Spleen (tissue), 11 donors: ENCODE measurements at regions not wholly inside any gene's neighbourhood (a gene's known extent, or its start where the extent isn't known, plus 50 kb on each side); places are given as distances from the start of the nearest gene placed in this dataset.

Source experiments
- DNase-seq: peaks from one replicate; pipeline ENCODE4 v3.0.0-alpha.2; 2020
- H3K27ac ChIP-seq, 8 donors: fragments of 200-600 bp; sonication (generic) in 7 of 8; 1 replicate in 4 of 8; 2 replicates in 4 of 8; pipeline versions ENCODE4 v1.5.0 to v1.8.0; 2016 to 2021; ENCODE audit warnings: inconsistent platforms in 4 of 8, mild to moderate bottlenecking in 4 of 8, moderate library complexity in 1 of 8
- H3K27me3 ChIP-seq, 7 donors: fragments of 200-600 bp; sonication (generic) in 6 of 7; replicated peaks in 1 of 7; 1 replicate in 4 of 7; 2 replicates in 3 of 7; pipeline versions ENCODE4 v1.5.0 to v1.8.0; 2016 to 2021; ENCODE audit warnings: inconsistent platforms in 3 of 7, mild to moderate bottlenecking in 1 of 7
- H3K36me3 ChIP-seq, 6 donors: fragments of 200-600 bp; sonication (generic) in 5 of 6; 1 replicate in 4 of 6; 2 replicates in 2 of 6; pipeline versions ENCODE4 v1.5.0 to v1.8.0; 2016 to 2021; ENCODE audit warnings: inconsistent platforms in 2 of 6
- H3K4me1 ChIP-seq, 6 donors: fragments of 200-600 bp; sonication (generic) in 5 of 6; 1 replicate in 3 of 6; 2 replicates in 3 of 6; pipeline versions ENCODE4 v1.5.0 to v1.8.0; 2016 to 2021; ENCODE audit warnings: inconsistent platforms in 3 of 6
- H3K4me3 ChIP-seq, 8 donors: fragments of 200-600 bp; sonication (generic) in 7 of 8; 1 replicate in 4 of 8; 2 replicates in 4 of 8; pipeline versions ENCODE4 v1.5.0 to v1.8.0; 2016 to 2021; ENCODE audit warnings: inconsistent platforms in 4 of 8, mild to moderate bottlenecking in 4 of 8, moderate library complexity in 2 of 8
- H3K9me3 ChIP-seq, 8 donors: fragments of 200-600 bp; sonication (generic) in 7 of 8; 1 replicate in 4 of 8; 2 replicates in 4 of 8; pipeline versions ENCODE4 v1.5.0 to v1.8.0; 2016 to 2021; ENCODE audit warnings: inconsistent platforms in 4 of 8
- POLR2A ChIP-seq, 3 donors: fragments of 450-650 bp; IDR thresholded peaks; one replicate each; pipeline ENCODE4 v1.5.1; 2017; ENCODE audit warnings: antibody characterized with exemption in 3 of 3, mild to moderate bottlenecking in 1 of 3
- POLR2AphosphoS5 ChIP-seq, 3 donors: sonication (generic); formaldehyde crosslinking; IDR thresholded peaks; one replicate each; pipeline ENCODE4 v1.5.1; 2017; ENCODE audit warnings: antibody characterized with exemption in 3 of 3
- WGBS, 5 donors: extraction: QIAGEN DNeasy Blood & Tissue Kit in 3 of 5; methylation state at CpG; one replicate each; pipeline versions ENCODE4 v1.1.5 to v1.1.7; 2013 to 2018; 5-methylcytosine and 5-hydroxymethylcytosine counted together
- intact Hi-C: fragments of 100-400 bp; cut with DNase I; formaldehyde crosslinking; loops from one replicate; pipeline ENCODE4 v1.15.0; 2023; ENCODE audit warnings: low total_unique reads
- TF ChIP-seq, protein P1 (sequence below), 11 experiments: fragments of 200-600 bp in 7 of 11; fragments of 450-650 bp in 4 of 11; sonication (generic) in 4 of 11; IDR thresholded peaks in 8 of 11; conservative IDR thresholded peaks in 3 of 11; 1 replicate in 7 of 11; 2 replicates in 4 of 11; pipeline versions ENCODE4 v1.4.0 to v1.8.0; 2016 to 2021; ENCODE audit warnings: antibody characterized with exemption in 11 of 11, inconsistent platforms in 4 of 11, mild to moderate bottlenecking in 1 of 11
- donor health status: healthy with polysubstance abuse.
- donor health status: DM: no; HTN: no; CAD: no; lungs with moderate emphysema.
- donor health status: DM: no; HTN: no; CAD: no.
- donor health status: Bipolar disorder and iron deficiency.
- donor health status: healthy.
- donor health status: DM: no; HTN: no; CAD: no.
- donor health status: DM: yes; HTN: yes; CAD: no.

- Histone ChIP-seq H3K9me3 (peaks cover 0 to 16% (median 8%) of the 10 kb centered on the region in 8 donors), H3K27ac (no peak overlapping the region), H3K4me1 (peaks cover 0 to 5% (median 0%) of the 10 kb centered on the region in 6 donors), H3K36me3 (no peaks in the 10 kb centered on the region), H3K27me3 (no peaks in the 10 kb centered on the region), H3K4me3 (no peak overlapping the region)
- WGBS, 5 donors = 83 to 94% (median 85%) methylated on average over 2 of the region's 2 CpGs
- intact Hi-C loops = no loop called here
- TF ChIP-seq POLR2A (IDR thresholded peaks at IDR 0.05) = no peak
- TF ChIP-seq, protein P1, sequence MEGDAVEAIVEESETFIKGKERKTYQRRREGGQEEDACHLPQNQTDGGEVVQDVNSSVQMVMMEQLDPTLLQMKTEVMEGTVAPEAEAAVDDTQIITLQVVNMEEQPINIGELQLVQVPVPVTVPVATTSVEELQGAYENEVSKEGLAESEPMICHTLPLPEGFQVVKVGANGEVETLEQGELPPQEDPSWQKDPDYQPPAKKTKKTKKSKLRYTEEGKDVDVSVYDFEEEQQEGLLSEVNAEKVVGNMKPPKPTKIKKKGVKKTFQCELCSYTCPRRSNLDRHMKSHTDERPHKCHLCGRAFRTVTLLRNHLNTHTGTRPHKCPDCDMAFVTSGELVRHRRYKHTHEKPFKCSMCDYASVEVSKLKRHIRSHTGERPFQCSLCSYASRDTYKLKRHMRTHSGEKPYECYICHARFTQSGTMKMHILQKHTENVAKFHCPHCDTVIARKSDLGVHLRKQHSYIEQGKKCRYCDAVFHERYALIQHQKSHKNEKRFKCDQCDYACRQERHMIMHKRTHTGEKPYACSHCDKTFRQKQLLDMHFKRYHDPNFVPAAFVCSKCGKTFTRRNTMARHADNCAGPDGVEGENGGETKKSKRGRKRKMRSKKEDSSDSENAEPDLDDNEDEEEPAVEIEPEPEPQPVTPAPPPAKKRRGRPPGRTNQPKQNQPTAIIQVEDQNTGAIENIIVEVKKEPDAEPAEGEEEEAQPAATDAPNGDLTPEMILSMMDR (IDR thresholded peaks at IDR 0.05 in 8 of 11, conservative IDR thresholded peaks at IDR 0.05 in 3 of 11) = no peak
- TF ChIP-seq POLR2AphosphoS5 (IDR thresholded peaks at IDR 0.05) = no peak
- DNase-seq = no peak
These were observed 130.5 kb upstream of the ITGA4 start for GRCh38 chr2:181326661-181327060.

GRCh38 chr2:181330286-181330685 is 126.9 kb upstream of the ITGA4 start:
- Histone ChIP-seq H3K4me1 (peaks cover 0 to 12% (median 0%) of the 10 kb centered on the region in 6 donors), H3K36me3 (no peaks in the 10 kb centered on the region), H3K27me3 (no peaks in the 10 kb centered on the region), H3K27ac (no peak overlapping the region), H3K9me3 (peaks cover 0 to 16% (median 8%) of the 10 kb centered on the region in 8 donors), H3K4me3 (no peak overlapping the region)
- TF ChIP-seq POLR2A (IDR thresholded peaks at IDR 0.05) (no peak), POLR2AphosphoS5 (IDR thresholded peaks at IDR 0.05) (no peak)
- TF ChIP-seq, protein P1 (IDR thresholded peaks at IDR 0.05 in 8 of 11, conservative IDR thresholded peaks at IDR 0.05 in 3 of 11) = no peak
- intact Hi-C loops = no loop called here
- WGBS, 5 donors = 88 to 98% (median 93%) methylated on average over 1 of the region's 1 CpG
- no peak for DNase-seq

GRCh38 chr2:181332044-181332605 is 125.1 kb upstream of the ITGA4 start:
- Histone ChIP-seq H3K27me3 (no peaks in the 10 kb centered on the region), H3K27ac (no peak overlapping the region), H3K4me1 (peaks cover 0 to 7% (median 0%) of the 10 kb centered on the region in 6 donors), H3K9me3 (peaks cover 0 to 16% (median 8%) of the 10 kb centered on the region in 8 donors), H3K36me3 (no peaks in the 10 kb centered on the region), H3K4me3 (no peak overlapping the region)
- WGBS, 5 donors = 83 to 95% (median 90%) methylated on average over 3 of the region's 3 CpGs
- intact Hi-C loops = no loop called here
- no peak for DNase-seq
- TF ChIP-seq POLR2A (IDR thresholded peaks at IDR 0.05) (no peak), POLR2AphosphoS5 (IDR thresholded peaks at IDR 0.05) (no peak)
- TF ChIP-seq, protein P1 (IDR thresholded peaks at IDR 0.05 in 8 of 11, conservative IDR thresholded peaks at IDR 0.05 in 3 of 11) = no peak

DNA sequence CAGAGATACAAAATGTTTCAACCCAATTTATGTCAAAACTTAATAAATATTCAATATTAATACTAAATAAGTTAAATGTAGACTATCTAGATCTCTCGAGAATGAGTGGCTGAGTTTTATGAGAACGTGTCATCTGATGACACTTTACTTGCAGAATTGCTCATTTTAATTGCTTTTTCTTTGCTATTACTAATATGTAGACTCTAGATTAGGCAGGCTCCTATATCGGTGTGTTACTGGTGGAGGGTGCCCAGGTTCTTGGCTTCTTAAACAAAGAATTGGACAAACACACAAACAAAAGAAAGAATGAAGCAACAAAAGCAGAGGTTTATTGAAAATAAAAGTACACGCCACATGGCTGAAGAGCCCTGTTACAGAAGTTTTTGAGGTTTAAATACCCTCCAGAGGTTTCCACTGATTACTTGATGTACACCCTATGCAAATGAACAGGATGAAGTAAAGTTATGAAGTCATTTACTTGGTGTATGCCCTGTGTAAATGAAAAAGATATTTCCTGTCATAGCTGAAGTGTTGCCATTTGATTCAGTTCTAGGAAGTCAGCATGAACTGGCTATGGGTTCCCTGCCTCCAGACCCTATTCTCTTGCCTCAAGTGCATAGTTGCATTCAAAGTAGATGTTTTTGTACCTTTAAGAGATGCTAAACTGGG is 122.9 kb upstream of the ITGA4 start:
- intact Hi-C loops = no loop called here
- 70 to 82% (median 78%) methylated on average over 4 of the region's 4 CpGs for WGBS, 5 donors
- DNase-seq = no peak
- no peaks in the 10 kb centered on the region for H3K27me3 ChIP-seq
- H3K4me3 ChIP-seq = no peak overlapping the region
- peaks cover 0 to 9% (median 6%) of the 10 kb centered on the region in 8 donors for H3K9me3 ChIP-seq
- H3K27ac ChIP-seq = no peak overlapping the region
- TF ChIP-seq, protein P1 (IDR thresholded peaks at IDR 0.05 in 8 of 11, conservative IDR thresholded peaks at IDR 0.05 in 3 of 11) = no peak
- TF ChIP-seq POLR2AphosphoS5 (IDR thresholded peaks at IDR 0.05) (no peak), POLR2A (IDR thresholded peaks at IDR 0.05) (no peak)
- H3K36me3 ChIP-seq = no peaks in the 10 kb centered on the region
- peaks cover 0 to 7% (median 0%) of the 10 kb centered on the region in 6 donors for H3K4me1 ChIP-seq
